Vagina (tissue), 2 donors: ENCODE measurements at regions not wholly inside any gene's neighbourhood (a gene's known extent, or its start where the extent isn't known, plus 50 kb on each side); places are given as distances from the start of the nearest gene placed in this dataset.

Source experiments
- DNase-seq, 2 donors: peaks; one replicate each; pipeline ENCODE4 v3.0.0-alpha.2; 2017; ENCODE audit errors: extremely low spot score in 2 of 2
- H3K27ac ChIP-seq: fragments of 200-600 bp; sonication (generic); one replicate; pipeline ENCODE4 v1.5.1; 2019
- H3K27me3 ChIP-seq: fragments of 200-600 bp; sonication (generic); one replicate; pipeline ENCODE4 v1.5.1; 2019
- H3K36me3 ChIP-seq, 2 donors: fragments of 200-600 bp; sonication (generic); one replicate each; pipeline ENCODE4 v1.5.1; 2017 to 2019
- H3K4me1 ChIP-seq: fragments of 200-600 bp; sonication (generic); one replicate; pipeline ENCODE4 v1.5.1; 2019
- H3K4me3 ChIP-seq, 2 donors: fragments of 200-600 bp; sonication (generic); 1 replicate in 1 of 2; 2 replicates in 1 of 2; pipeline ENCODE4 v1.5.1; 2016 to 2019
- H3K9me3 ChIP-seq: fragments of 200-600 bp; sonication (generic); one replicate; pipeline ENCODE4 v1.5.1; 2019
- POLR2A ChIP-seq, 2 donors: fragments of 450-650 bp; IDR thresholded peaks; one replicate each; pipeline ENCODE4 v1.6.1; 2017; ENCODE audit warnings: antibody characterized with exemption in 2 of 2, mild to moderate bottlenecking in 2 of 2, moderate library complexity in 2 of 2
- POLR2AphosphoS5 ChIP-seq, 2 donors: sonication (generic); formaldehyde crosslinking; IDR thresholded peaks; one replicate each; pipeline ENCODE4 v1.9.0; 2017; ENCODE audit warnings: antibody characterized with exemption in 2 of 2, mild to moderate bottlenecking in 2 of 2, low read depth in 1 of 2; ENCODE audit not compliant: insufficient read depth in 1 of 2
- intact Hi-C: fragments of 100-400 bp; cut with DNase I; formaldehyde crosslinking; loops from one replicate; pipeline ENCODE4 v1.15.1; 2023
- TF ChIP-seq, protein P1 (sequence below), 3 experiments: fragments of 450-650 bp in 2 of 3; fragments of 200-600 bp in 1 of 3; sonication (generic) in 1 of 3; IDR thresholded peaks; one replicate each; pipeline ENCODE4 v1.5.1; 2017 to 2019; ENCODE audit warnings: antibody characterized with exemption in 3 of 3, mild to moderate bottlenecking in 2 of 3, moderate library complexity in 2 of 3

DNA sequence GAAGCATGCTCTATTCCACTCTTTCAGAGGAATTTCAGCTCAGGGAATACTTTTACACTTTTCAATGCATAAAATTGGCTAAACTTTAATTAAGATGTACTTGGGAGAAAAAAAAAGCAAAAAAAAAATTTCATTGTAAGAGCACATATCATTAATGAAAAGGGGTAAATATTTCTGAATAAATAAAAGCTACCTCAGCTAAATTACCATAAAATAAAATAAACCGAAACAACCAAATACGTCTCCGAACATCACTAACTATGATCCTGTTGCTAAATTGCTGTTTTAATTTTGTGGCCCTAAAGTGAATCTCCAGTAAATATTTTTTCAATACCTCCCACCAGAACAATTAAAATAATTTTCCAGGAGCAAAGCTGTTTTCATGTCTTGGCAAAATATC is 203.7 kb upstream of the KCNJ16 start:
- H3K27me3 ChIP-seq, result no peaks in the 10 kb centered on the region
- peaks cover 15% of the 10 kb centered on the region for H3K4me1 ChIP-seq
- intact Hi-C loops, result no loop called here
- no peaks in the 10 kb centered on the region for H3K36me3 ChIP-seq
- H3K27ac ChIP-seq, result no peak overlapping the region
- H3K4me3 ChIP-seq, result no peak overlapping the region
- DNase-seq, result no peak
- H3K9me3 ChIP-seq, result no peaks in the 10 kb centered on the region
- TF ChIP-seq POLR2A (IDR thresholded peaks at IDR 0.05), result no peak
- TF ChIP-seq POLR2AphosphoS5 (IDR thresholded peaks at IDR 0.05; ENCODE audit: insufficient read depth in 1 of 2, low read depth in 1 of 2), result no peak
- TF ChIP-seq, protein P1, sequence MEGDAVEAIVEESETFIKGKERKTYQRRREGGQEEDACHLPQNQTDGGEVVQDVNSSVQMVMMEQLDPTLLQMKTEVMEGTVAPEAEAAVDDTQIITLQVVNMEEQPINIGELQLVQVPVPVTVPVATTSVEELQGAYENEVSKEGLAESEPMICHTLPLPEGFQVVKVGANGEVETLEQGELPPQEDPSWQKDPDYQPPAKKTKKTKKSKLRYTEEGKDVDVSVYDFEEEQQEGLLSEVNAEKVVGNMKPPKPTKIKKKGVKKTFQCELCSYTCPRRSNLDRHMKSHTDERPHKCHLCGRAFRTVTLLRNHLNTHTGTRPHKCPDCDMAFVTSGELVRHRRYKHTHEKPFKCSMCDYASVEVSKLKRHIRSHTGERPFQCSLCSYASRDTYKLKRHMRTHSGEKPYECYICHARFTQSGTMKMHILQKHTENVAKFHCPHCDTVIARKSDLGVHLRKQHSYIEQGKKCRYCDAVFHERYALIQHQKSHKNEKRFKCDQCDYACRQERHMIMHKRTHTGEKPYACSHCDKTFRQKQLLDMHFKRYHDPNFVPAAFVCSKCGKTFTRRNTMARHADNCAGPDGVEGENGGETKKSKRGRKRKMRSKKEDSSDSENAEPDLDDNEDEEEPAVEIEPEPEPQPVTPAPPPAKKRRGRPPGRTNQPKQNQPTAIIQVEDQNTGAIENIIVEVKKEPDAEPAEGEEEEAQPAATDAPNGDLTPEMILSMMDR (IDR thresholded peaks at IDR 0.05), result no peak

DNA sequence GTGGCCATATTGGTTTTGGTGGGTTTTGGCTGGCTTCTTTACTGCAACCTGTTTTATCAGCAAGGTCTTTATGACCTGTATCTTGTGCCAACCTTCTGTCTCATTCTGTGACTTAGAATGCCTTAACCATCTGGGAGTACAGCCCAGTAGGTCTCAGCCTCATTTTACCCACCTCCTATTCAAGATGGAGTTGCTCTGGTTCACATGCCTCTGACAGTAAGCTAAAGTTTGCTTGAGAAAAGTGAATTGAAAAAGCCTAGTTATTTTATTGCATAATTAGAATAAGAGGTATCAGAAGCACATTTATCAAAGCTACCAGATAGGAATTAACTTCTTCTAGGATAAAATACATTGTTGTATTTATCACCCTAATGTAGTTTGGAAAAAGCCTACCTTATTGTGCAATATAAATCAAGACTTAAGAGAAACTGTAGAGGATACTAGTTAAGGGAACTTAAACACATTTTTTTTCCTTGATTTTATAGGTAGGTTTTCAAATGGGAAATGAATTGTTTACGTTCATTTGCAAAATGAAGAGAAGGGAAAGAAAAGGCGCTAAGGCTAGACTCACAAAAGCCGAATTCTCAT is 202.3 kb upstream of the KCNJ16 start:
- H3K4me3 ChIP-seq, result no peak overlapping the region
- H3K36me3 ChIP-seq, result no peaks in the 10 kb centered on the region
- peaks cover 15% of the 10 kb centered on the region for H3K4me1 ChIP-seq
- H3K27ac ChIP-seq, result no peak overlapping the region
- intact Hi-C loops, result no loop called here
- no peak for DNase-seq
- TF ChIP-seq POLR2A (IDR thresholded peaks at IDR 0.05) (no peak), POLR2AphosphoS5 (IDR thresholded peaks at IDR 0.05; ENCODE audit: insufficient read depth in 1 of 2, low read depth in 1 of 2) (no peak)
- TF ChIP-seq, protein P1 (IDR thresholded peaks at IDR 0.05), result no peak
- no peaks in the 10 kb centered on the region for H3K9me3 ChIP-seq
- H3K27me3 ChIP-seq, result no peaks in the 10 kb centered on the region

DNA sequence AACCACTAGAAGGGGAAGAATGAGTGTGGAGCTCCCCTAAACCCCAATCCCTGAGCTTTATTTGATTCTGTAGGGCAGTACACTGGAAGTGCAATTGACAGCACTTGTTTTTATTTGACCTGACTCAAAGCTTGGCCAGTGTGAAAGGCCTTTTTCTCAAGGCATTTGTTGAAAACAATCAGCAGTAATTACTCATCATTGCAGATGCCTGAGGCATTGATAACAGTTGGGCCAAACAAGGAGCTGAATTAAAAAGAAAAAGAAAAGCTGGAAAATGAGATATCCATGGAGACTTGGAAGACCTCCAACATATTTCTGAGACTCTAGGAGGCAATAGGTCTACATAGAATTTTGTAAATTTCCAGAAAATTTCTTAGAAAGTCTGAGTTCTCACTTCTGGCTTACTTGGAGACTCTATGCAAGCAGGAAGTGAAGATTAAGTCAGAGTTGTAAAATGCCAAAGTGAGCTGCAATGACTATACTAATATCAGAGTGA is 200.8 kb upstream of the KCNJ16 start:
- no peaks in the 10 kb centered on the region for H3K36me3 ChIP-seq
- H3K27me3 ChIP-seq, result no peaks in the 10 kb centered on the region
- TF ChIP-seq POLR2AphosphoS5 (IDR thresholded peaks at IDR 0.05; ENCODE audit: insufficient read depth in 1 of 2, low read depth in 1 of 2), result no peak
- TF ChIP-seq, protein P1 (IDR thresholded peaks at IDR 0.05), result no peak
- TF ChIP-seq POLR2A (IDR thresholded peaks at IDR 0.05), result no peak
- H3K27ac ChIP-seq, result no peak overlapping the region
- H3K4me3 ChIP-seq, result no peak overlapping the region
- no peak for DNase-seq
- no peaks in the 10 kb centered on the region for H3K9me3 ChIP-seq
- intact Hi-C loops, result no loop called here
- peaks cover 15% of the 10 kb centered on the region for H3K4me1 ChIP-seq

GRCh38 chr17:69876757-69877156 is 198.3 kb upstream of the KCNJ16 start:
- DNase-seq, result no peak
- no peaks in the 10 kb centered on the region for H3K27me3 ChIP-seq
- intact Hi-C loops, result no loop called here

DNA sequence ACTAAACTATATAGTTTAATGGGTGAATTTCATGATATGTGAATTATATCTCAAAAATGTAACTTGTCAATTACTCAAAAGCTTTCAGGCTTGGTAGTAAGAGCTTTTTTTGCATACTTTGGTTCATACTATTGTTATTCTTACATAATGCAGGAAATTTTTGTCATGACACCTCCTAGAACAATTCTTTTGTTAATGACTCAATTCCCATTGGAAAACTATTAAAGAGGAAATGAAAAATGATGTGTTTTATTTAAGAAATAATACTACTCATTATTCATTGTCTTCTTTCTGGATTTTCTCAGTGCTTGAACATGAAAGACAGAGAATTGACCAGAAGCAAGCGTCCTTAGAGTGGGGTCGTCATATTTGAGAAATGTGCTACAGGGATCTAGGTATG is 196.4 kb upstream of the KCNJ16 start:
- H3K27me3 ChIP-seq, result no peaks in the 10 kb centered on the region
- DNase-seq, result no peak
- peaks cover 5% of the 10 kb centered on the region for H3K4me1 ChIP-seq
- H3K36me3 ChIP-seq, result no peaks in the 10 kb centered on the region
- TF ChIP-seq, protein P1 (IDR thresholded peaks at IDR 0.05), result no peak
- TF ChIP-seq POLR2A (IDR thresholded peaks at IDR 0.05), result no peak
- no peak for TF ChIP-seq POLR2AphosphoS5 (IDR thresholded peaks at IDR 0.05; ENCODE audit: insufficient read depth in 1 of 2, low read depth in 1 of 2)
- intact Hi-C loops, result no loop called here
- H3K4me3 ChIP-seq, result no peak overlapping the region
- no peaks in the 10 kb centered on the region for H3K9me3 ChIP-seq
- H3K27ac ChIP-seq, result no peak overlapping the region

More at GRCh38 chr17:69876757-69877156, 198.3 kb upstream of the KCNJ16 start:
- no peaks in the 10 kb centered on the region for H3K36me3 ChIP-seq
- no peak overlapping the region for H3K4me3 ChIP-seq
- H3K9me3 ChIP-seq, result no peaks in the 10 kb centered on the region
- no peak overlapping the region for H3K27ac ChIP-seq
- TF ChIP-seq POLR2A (IDR thresholded peaks at IDR 0.05) (no peak), POLR2AphosphoS5 (IDR thresholded peaks at IDR 0.05; ENCODE audit: insufficient read depth in 1 of 2, low read depth in 1 of 2) (no peak)
- TF ChIP-seq, protein P1 (IDR thresholded peaks at IDR 0.05), result no peak
- peaks cover 5% of the 10 kb centered on the region for H3K4me1 ChIP-seq
